H1 (cell line): ENCODE measurements at regions not wholly inside any gene's neighbourhood (a gene's known extent, or its start where the extent isn't known, plus 50 kb on each side); places are given as distances from the start of the nearest gene placed in this dataset.

Source experiments
- CTCF ChIA-PET: fragments of 300-600 bp; sonication (Branson Sonifier 250); formaldehyde crosslinking; loops from one replicate; lab custom pipeline; 2021; ENCODE audit not compliant: partially characterized antibody; lab: Charles Lee
- POLR2A ChIA-PET: fragments of 300-600 bp; sonication (Branson Sonifier 250); formaldehyde crosslinking; loops from one replicate; lab custom pipeline; 2021; ENCODE audit warnings: inconsistent platforms; ENCODE audit not compliant: partially characterized antibody; lab: Charles Lee
- DNase-seq, 2 experiments: peaks; one replicate each; pipeline versions ENCODE4 v3.0.0 to v3.0.0-alpha.2; 2010 to 2022; ENCODE audit warnings: low spot score in 2 of 2, low read depth in 1 of 2, mixed read lengths in 1 of 2
- FAIRE-seq: peaks from 2 replicates; lab custom pipeline; 2011; peaks lifted over from hg19 to GRCh38; lab: Jason Lieb, UNC
- H2AFZ ChIP-seq: 2 replicates; pipeline ENCODE4 v1.8.1; 2012; ENCODE audit warnings: low read length, inconsistent platforms
- H2AK5ac ChIP-seq: 2 replicates; pipeline ENCODE4 v1.6.1; 2013; ENCODE audit warnings: low read depth, low read length
- H2BK120ac ChIP-seq: replicated peaks from 2 replicates; pipeline ENCODE3; 2013; ENCODE audit warnings: low read depth, low read length, inconsistent platforms
- H2BK12ac ChIP-seq: 2 replicates; pipeline ENCODE4 v1.6.1; 2013; ENCODE audit warnings: low read depth, low read length
- H2BK15ac ChIP-seq: 2 replicates; pipeline ENCODE4 v1.6.1; 2013; ENCODE audit warnings: low read length
- H2BK20ac ChIP-seq: 2 replicates; pipeline ENCODE4 v1.6.1; 2013; ENCODE audit warnings: low read length
- H2BK5ac ChIP-seq: 2 replicates; pipeline ENCODE4 v1.6.1; 2013; ENCODE audit warnings: low read depth, low read length
- H3K14ac ChIP-seq: 2 replicates; pipeline ENCODE4 v1.6.1; 2013; ENCODE audit warnings: inconsistent platforms; ENCODE audit not compliant: insufficient read length
- H3K18ac ChIP-seq: 2 replicates; pipeline ENCODE4 v1.6.1; 2013; ENCODE audit warnings: low read length; ENCODE audit errors: extremely low read depth
- H3K23ac ChIP-seq: 2 replicates; pipeline ENCODE4 v1.6.1; 2013; ENCODE audit warnings: inconsistent platforms; ENCODE audit not compliant: insufficient read length
- H3K23me2 ChIP-seq: 2 replicates; pipeline ENCODE4 v1.6.1; 2013; ENCODE audit warnings: low read depth, low read length
- H3K27ac ChIP-seq: 2 replicates; pipeline ENCODE4 v1.6.1; 2011; ENCODE audit warnings: low read depth, low read length, inconsistent platforms
- H3K27me3 ChIP-seq, 4 experiments: replicated peaks in 1 of 4; 1 replicate in 1 of 4; 2 replicates in 3 of 4; pipeline versions ENCODE4 v1.6.1 to v1.8.1; 2011 to 2013; ENCODE audit warnings: low read length in 3 of 4, mild to moderate bottlenecking in 3 of 4, inconsistent platforms in 2 of 4, mixed read lengths in 2 of 4, moderate library complexity in 1 of 4; ENCODE audit not compliant: control insufficient read depth in 3 of 4, insufficient read depth in 3 of 4; ENCODE audit errors: extremely low read depth in 1 of 4
- H3K36me3 ChIP-seq, 4 experiments: 2 replicates each; pipeline versions ENCODE4 v1.6.1 to v1.8.1; 2011 to 2013; ENCODE audit warnings: mild to moderate bottlenecking in 4 of 4, low read length in 3 of 4, moderate library complexity in 2 of 4, control low read depth in 1 of 4, inconsistent platforms in 1 of 4; ENCODE audit not compliant: insufficient read depth in 4 of 4, control insufficient read depth in 2 of 4
- H3K4ac ChIP-seq: replicated peaks from 2 replicates; pipeline ENCODE3; 2013; ENCODE audit warnings: low read length, low read depth, mixed read lengths, inconsistent platforms; ENCODE audit not compliant: insufficient read length
- H3K4me1 ChIP-seq, 4 experiments: replicated peaks in 1 of 4; 1 replicate in 1 of 4; 2 replicates in 3 of 4; pipeline versions ENCODE4 v1.6.1 to v1.8.1; 2011 to 2013; ENCODE audit warnings: low read length in 3 of 4, inconsistent platforms in 2 of 4, mixed read lengths in 1 of 4; ENCODE audit not compliant: insufficient read depth in 4 of 4, control insufficient read depth in 3 of 4
- H3K4me2 ChIP-seq, 2 experiments: 2 replicates each; pipeline versions ENCODE4 v1.6.1 to v1.8.1; 2011 to 2013; ENCODE audit warnings: low read depth in 2 of 2, low read length in 2 of 2, control low read depth in 1 of 2, inconsistent platforms in 1 of 2, mild to moderate bottlenecking in 1 of 2; ENCODE audit not compliant: insufficient read depth in 1 of 2
- H3K4me3 ChIP-seq, 4 experiments: fragments of 200-600, 300-600 bp in 1 of 4; sonication (generic), shearing (Covaris generic), sonication (Bioruptor Twin) in 1 of 4; 2 replicates each; pipeline versions ENCODE4 v1.5.1 to v1.8.1; 2011 to 2016; ENCODE audit warnings: low read length in 4 of 4, low read depth in 3 of 4, control low read depth in 2 of 4, inconsistent platforms in 2 of 4, mild to moderate bottlenecking in 2 of 4, mixed read lengths in 1 of 4, moderate library complexity in 1 of 4; ENCODE audit not compliant: insufficient read depth in 2 of 4; ENCODE audit errors: extremely low read depth in 1 of 4
- H3K56ac ChIP-seq: replicated peaks from 2 replicates; pipeline ENCODE3; 2013; ENCODE audit warnings: low read depth, mild to moderate bottlenecking, mixed read lengths, low read length, inconsistent platforms; ENCODE audit not compliant: insufficient read length
- H3K79me1 ChIP-seq: 2 replicates; pipeline ENCODE4 v1.6.1; 2013; ENCODE audit warnings: low read depth, low read length, control low read depth
- H3K79me2 ChIP-seq, 2 experiments: 2 replicates each; pipeline versions ENCODE4 v1.6.1 to v1.8.1; 2012 to 2013; ENCODE audit warnings: low read length in 2 of 2, mild to moderate bottlenecking in 2 of 2, inconsistent platforms in 1 of 2; ENCODE audit not compliant: insufficient read depth in 2 of 2, control insufficient read depth in 1 of 2
- H3K9ac ChIP-seq, 4 experiments: replicated peaks in 1 of 4; 1 replicate in 1 of 4; 2 replicates in 3 of 4; pipeline versions ENCODE4 v1.6.1 to v1.8.1; 2011 to 2013; ENCODE audit warnings: low read depth in 3 of 4, low read length in 3 of 4, control low read depth in 2 of 4, mild to moderate bottlenecking in 2 of 4, moderate library complexity in 2 of 4, inconsistent platforms in 1 of 4; ENCODE audit errors: extremely low read depth in 1 of 4
- H3K9me3 ChIP-seq, 2 experiments: 2 replicates each; pipeline versions ENCODE4 v1.6.1 to v1.8.1; 2012 to 2013; ENCODE audit warnings: mild to moderate bottlenecking in 2 of 2, moderate library complexity in 2 of 2, control low read depth in 1 of 2, inconsistent platforms in 1 of 2, low read depth in 1 of 2, low read length in 1 of 2, mixed read lengths in 1 of 2; ENCODE audit not compliant: insufficient read depth in 2 of 2
- H4K20me1 ChIP-seq, 2 experiments: replicated peaks in 1 of 2; 2 replicates each; pipeline versions ENCODE3 to v1.8.1; 2011 to 2013; ENCODE audit warnings: inconsistent platforms in 2 of 2, low read length in 2 of 2, mild to moderate bottlenecking in 1 of 2; ENCODE audit not compliant: insufficient read depth in 2 of 2, control insufficient read depth in 1 of 2
- H4K5ac ChIP-seq: 2 replicates; pipeline ENCODE4 v1.6.1; 2013; ENCODE audit warnings: low read length, low read depth, mixed read lengths, inconsistent platforms; ENCODE audit not compliant: insufficient read length
- H4K8ac ChIP-seq: 2 replicates; pipeline ENCODE4 v1.8.0; 2013; ENCODE audit warnings: mild to moderate bottlenecking, moderate library complexity, low read length, inconsistent platforms; ENCODE audit not compliant: insufficient read depth; ENCODE audit errors: extremely low read depth
- H4K91ac ChIP-seq: replicated peaks from 2 replicates; pipeline ENCODE3; 2013; ENCODE audit warnings: low read length, mixed read lengths, inconsistent platforms; ENCODE audit not compliant: insufficient read length
- CHD1 ChIP-seq: IDR thresholded peaks from 2 replicates; pipeline ENCODE4 v1.6.1; 2012; ENCODE audit warnings: low read depth, low read length, improper control_type of control experiment
- EP300 ChIP-seq, 2 experiments: IDR thresholded peaks; 1 replicate in 1 of 2; 2 replicates in 1 of 2; pipeline ENCODE4 v1.6.1; 2011 to 2012; ENCODE audit warnings: low read depth in 2 of 2, low read length in 2 of 2, mild to moderate bottlenecking in 2 of 2, borderline replicate concordance in 1 of 2, inconsistent platforms in 1 of 2, moderate library complexity in 1 of 2
- FOSL1 ChIP-seq: IDR thresholded peaks from 2 replicates; pipeline ENCODE4 v1.6.1; 2011; ENCODE audit warnings: mild to moderate bottlenecking, low read depth, low read length, moderate library complexity; ENCODE audit not compliant: insufficient read depth
- GABPA ChIP-seq: IDR thresholded peaks from 2 replicates; pipeline ENCODE4 v1.6.1; 2011; ENCODE audit warnings: mild to moderate bottlenecking, low read length, moderate library complexity, borderline replicate concordance; ENCODE audit not compliant: insufficient read depth
- HDAC6 ChIP-seq: IDR thresholded peaks from one replicate; pipeline ENCODE4 v1.7.1; 2012; ENCODE audit warnings: low read depth, mild to moderate bottlenecking, inconsistent platforms, low read length, moderate library complexity
- JUND ChIP-seq: IDR thresholded peaks from 2 replicates; pipeline ENCODE4 v1.6.1; 2011; ENCODE audit warnings: mild to moderate bottlenecking, improper control_type of control experiment, low read length
- NANOG ChIP-seq: IDR thresholded peaks from 2 replicates; pipeline ENCODE4 v1.6.1; 2011; ENCODE audit warnings: low read length, low read depth, mild to moderate bottlenecking, inconsistent platforms; ENCODE audit not compliant: insufficient read depth, poor library complexity, severe bottlenecking
- RAD21 ChIP-seq, 2 experiments: IDR thresholded peaks in 1 of 2; conservative IDR thresholded peaks in 1 of 2; 2 replicates each; pipeline ENCODE4 v1.6.1; 2011; ENCODE audit warnings: low read depth in 2 of 2, low read length in 2 of 2, improper control_type of control experiment in 1 of 2, inconsistent platforms in 1 of 2, mild to moderate bottlenecking in 1 of 2, moderate library complexity in 1 of 2
- RXRA ChIP-seq: IDR thresholded peaks from 2 replicates; pipeline ENCODE4 v1.6.1; 2011; ENCODE audit warnings: low read depth, mild to moderate bottlenecking, low read length, moderate library complexity; ENCODE audit not compliant: insufficient read depth
- SP1 ChIP-seq: IDR thresholded peaks from 2 replicates; pipeline ENCODE4 v1.6.1; 2011; ENCODE audit warnings: low read depth, low read length
- SP2 ChIP-seq: IDR thresholded peaks from 2 replicates; pipeline ENCODE4 v1.6.1; 2012; ENCODE audit warnings: mild to moderate bottlenecking, low read length, inconsistent platforms
- TAF7 ChIP-seq: optimal IDR thresholded peaks from 2 replicates; pipeline ENCODE3; 2011; ENCODE audit warnings: low read depth, mild to moderate bottlenecking, inconsistent platforms, low read length, moderate library complexity, borderline replicate concordance
- WGBS, 2 experiments: shearing (Covaris generic) in 1 of 2; methylation state at CpG; one replicate each; pipeline versions ENCODE4 v1.1.6 to v1.1.7; 2013 to 2015; ENCODE audit warnings: low lambda C conversion rate in 2 of 2, mixed read lengths in 2 of 2, inconsistent platforms in 1 of 2, low coverage in 1 of 2, missing lambda C conversion rate in 1 of 2; ENCODE audit not compliant: insufficient replicate concordance in 2 of 2, insufficient coverage in 1 of 2, insufficient read length in 1 of 2; ENCODE audit errors: extremely low coverage in 1 of 2, missing lambda C conversion rate in 1 of 2; 5-methylcytosine and 5-hydroxymethylcytosine counted together

- ChIA-PET CTCF (interaction anchor here (0.9 to 1.7 kb wide), 4 partner anchors 9 to 181 kb away, joined by 3 to 4 read pairs (median 3); no protein-coding TSS in a partner anchor), POLR2A (no interaction called here)
- TF ChIP-seq NANOG (no peak), SP1 (no peak), FOSL1 (no peak), CHD1 (no peak), RAD21 (IDR thresholded peaks at IDR 0.05 in 1 of 2, conservative IDR thresholded peaks at IDR 0.05 in 1 of 2; ENCODE audit: low read depth in 2 of 2, low read length in 2 of 2) (no peak), GABPA (no peak), JUND (no peak), HDAC6 (no peak), EP300 (IDR thresholded peaks at IDR 0.05; ENCODE audit: borderline replicate concordance in 1 of 2, low read depth in 2 of 2, low read length in 2 of 2) (no peak), SP2 (no peak), TAF7 (no peak), RXRA (no peak)
- H2BK12ac ChIP-seq: no peak overlapping the region
- H3K36me3 ChIP-seq: no peaks in the 10 kb centered on the region
- H3K4me2 ChIP-seq: no peak overlapping the region
- H3K27me3 ChIP-seq: no peaks in the 10 kb centered on the region; a peak in 1 of 7 replicates
- no peak overlapping the region for H2AFZ ChIP-seq
- H2BK5ac ChIP-seq: no peak overlapping the region
- no peak overlapping the region for H3K23ac ChIP-seq
- H3K56ac ChIP-seq: no peak overlapping the region
- H3K79me2 ChIP-seq: no peaks in the 10 kb centered on the region
- WGBS, 2 experiments: 75% methylated on average over 4 of the region's 5 CpGs; no CpG with 5 or more reads in 1 of the 2 experiments
- no peak overlapping the region for H3K18ac ChIP-seq
- no peak overlapping the region for H3K14ac ChIP-seq
- H4K5ac ChIP-seq: no peak overlapping the region
- H2AK5ac ChIP-seq: no peak overlapping the region
- H3K27ac ChIP-seq: no peak overlapping the region
- H3K23me2 ChIP-seq: no peaks in the 10 kb centered on the region
- no peaks in the 10 kb centered on the region for H4K20me1 ChIP-seq
- H3K79me1 ChIP-seq: no peaks in the 10 kb centered on the region
- no peak overlapping the region for H3K4me3 ChIP-seq
- H2BK120ac ChIP-seq: no peak overlapping the region
- no peak overlapping the region for H3K4ac ChIP-seq
- no peak overlapping the region for H4K91ac ChIP-seq
- no peak for FAIRE-seq
- no peak for DNase-seq
- no peak overlapping the region for H3K9ac ChIP-seq
- H2BK20ac ChIP-seq: no peak overlapping the region
- no peak overlapping the region for H4K8ac ChIP-seq
- H3K9me3 ChIP-seq: no peaks in the 10 kb centered on the region
- H2BK15ac ChIP-seq: no peak overlapping the region
- H3K4me1 ChIP-seq: peaks cover 0 to 7% (median 2%) of the 10 kb centered on the region in 4 experiments; a peak in 3 of 7 replicates
These were observed 96.2 kb downstream of the CCDC185 start for GRCh38 chr1:223489439-223489838.
